ENCODE measurements at regions not wholly inside any gene's neighbourhood (a gene's known extent, or its start where the extent isn't known, plus 50 kb on each side); places are given as distances from the start of the nearest gene placed in this dataset.

GRCh38 chr11:121366038-121366437 lies 73.5 kb downstream of the SC5D start (continued):
- TF ChIP-seq RUNX1 (IDR thresholded peaks at IDR 0.05; ENCODE audit: low read depth), result no peak
- TF ChIP-seq GTF2B (IDR thresholded peaks at IDR 0.05; ENCODE audit: extremely low read depth, insufficient read length), result no peak
- no peak for TF ChIP-seq MITF (IDR thresholded peaks at IDR 0.05)

GRCh38 chr11:121367001-121367843 lies 74.7 kb downstream of the SC5D start:
- Histone ChIP-seq H3K9me3 (replicated peaks; ENCODE audit: control insufficient read depth, insufficient read depth, low read depth, low read length) (no peaks in the 10 kb centered on the region), H3K9ac (ENCODE audit: insufficient read depth in 1 of 2, low read depth in 2 of 2, low read length in 2 of 2) (no peak overlapping the region), H3K4me3 (no peak overlapping the region), H3K27me3 (ENCODE audit: control insufficient read depth in 2 of 2, insufficient read depth in 2 of 2, low read length in 2 of 2) (peaks cover 2 to 10% of the 10 kb centered on the region in 2 experiments; a peak in 1 of 5 replicates), H3K4me2 (ENCODE audit: insufficient read depth, low read length) (no peak overlapping the region), H3K9me1 (ENCODE audit: control insufficient read depth, insufficient read depth, low read length) (no peaks in the 10 kb centered on the region), H3K79me2 (ENCODE audit: control insufficient read depth, insufficient read depth, low read length) (no peaks in the 10 kb centered on the region), H3K36me3 (ENCODE audit: control insufficient read depth, insufficient read depth, low read length) (no peaks in the 10 kb centered on the region), H3K27ac (ENCODE audit: extremely low read depth, low read depth, low read length) (no peak overlapping the region), H4K20me1 (replicated peaks; ENCODE audit: control insufficient read depth, insufficient read depth, low read length) (no peaks in the 10 kb centered on the region), H3K4me1 (replicated peaks in 1 of 2; ENCODE audit: control insufficient read depth in 2 of 2, insufficient read depth in 2 of 2, low read length in 2 of 2) (no peaks in the 10 kb centered on the region), H2AFZ (ENCODE audit: low read depth, low read length) (no peak overlapping the region)
- in situ Hi-C loops (cut with MboI), result no loop called here
- no TSS peak for BruUV-seq (replicated peaks)
- intact Hi-C loops (cut with micrococcal nuclease), result no loop called here
- ATAC-seq, result no peak
- FAIRE-seq, result no peak
- POLR2A ChIA-PET, result no interaction called here
- WGBS (ENCODE audit: insufficient coverage, low coverage, missing lambda C conversion rate), result 0% methylated on average over 8 of the region's 8 CpGs
- DNase-seq (ENCODE audit: extremely low read depth in 1 of 4, low spot score in 3 of 4), result no peak
- CTCF ChIA-PET (ENCODE audit: low intra/inter-chr PET ratio), result no interaction called here
- TF ChIP-seq NFRKB (IDR thresholded peaks at IDR 0.05; ENCODE audit: low read depth), result no peak
- no peak for TF ChIP-seq HNRNPH1 (optimal IDR thresholded peaks at IDR 0.05; ENCODE audit: low read depth, low read length)
- TF ChIP-seq HNRNPLL (IDR thresholded peaks at IDR 0.05; ENCODE audit: low read depth, low read length, poor library complexity, severe bottlenecking), result no peak
- TF ChIP-seq ZNF197 (CRISPR knock-in tag; IDR thresholded peaks at IDR 0.05; ENCODE audit: low read depth), result no peak
- TF ChIP-seq ZKSCAN8 (CRISPR knock-in tag; IDR thresholded peaks at IDR 0.05), result no peak
- TF ChIP-seq L3MBTL2 (IDR thresholded peaks at IDR 0.05), result no peak
- no peak for TF ChIP-seq CSDE1 (IDR thresholded peaks at IDR 0.05)
- no peak for TF ChIP-seq CREB3L1 (IDR thresholded peaks at IDR 0.05; ENCODE audit: borderline replicate concordance, low read depth)
- TF ChIP-seq CREB1 (IDR thresholded peaks at IDR 0.05), result no peak
- no peak for TF ChIP-seq CREB1 (CRISPR knock-in tag; IDR thresholded peaks at IDR 0.05)
- TF ChIP-seq SRF (CRISPR knock-in tag; IDR thresholded peaks at IDR 0.05), result no peak
- no peak for TF ChIP-seq ARNT (IDR thresholded peaks at IDR 0.05)

Data from K562 (cell line).